ENCODE measurements at regions not wholly inside any gene's neighbourhood (a gene's known extent, or its start where the extent isn't known, plus 50 kb on each side); places are given as distances from the start of the nearest gene placed in this dataset.
A peak's percentile ranks its signal among the peaks of the same experiment; 100 is the strongest.

DNA sequence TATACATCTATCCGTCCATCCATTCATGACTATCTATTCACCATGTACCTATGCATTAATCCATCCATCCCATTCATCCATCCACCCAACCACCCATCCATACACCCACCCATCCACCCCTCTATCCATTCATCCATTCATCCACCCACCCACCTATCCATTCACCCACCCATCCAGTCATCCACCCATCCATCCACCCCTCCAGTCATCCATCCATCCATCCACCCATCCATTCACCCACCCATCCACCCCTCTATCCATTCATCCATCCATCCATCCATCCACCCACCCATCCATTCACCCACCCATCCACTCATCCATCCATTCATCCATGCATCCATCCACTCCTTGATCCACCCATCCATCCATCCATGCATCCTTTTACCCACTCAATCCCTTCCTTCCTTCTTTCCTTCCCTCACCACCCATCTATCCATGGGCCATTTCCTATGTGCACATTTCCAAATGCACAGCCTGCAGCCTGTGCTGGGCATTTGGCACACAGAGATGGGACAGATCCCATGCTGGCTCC lies 100.8 kb upstream of the ADRA2C start:
- intact Hi-C loops (cut with DNase I): no loop called here
- ATAC-seq (no peak), DNase-seq (no peak)
- Histone ChIP-seq H3K27me3 (no peaks in the 10 kb centered on the region), H3K4me3 (no peak overlapping the region), H3K36me3 (no peaks in the 10 kb centered on the region), H3K27ac (no peak overlapping the region), H3K4me1 (no peaks in the 10 kb centered on the region), H3K9me3 (no peaks in the 10 kb centered on the region)
- 57% methylated on average over 1 of the region's 1 CpG for WGBS (ENCODE audit: insufficient coverage, low coverage, low lambda C conversion rate, missing lambda C conversion rate)
- TF ChIP-seq POLR2A (IDR thresholded peaks at IDR 0.05): no peak
- TF ChIP-seq, protein P1, sequence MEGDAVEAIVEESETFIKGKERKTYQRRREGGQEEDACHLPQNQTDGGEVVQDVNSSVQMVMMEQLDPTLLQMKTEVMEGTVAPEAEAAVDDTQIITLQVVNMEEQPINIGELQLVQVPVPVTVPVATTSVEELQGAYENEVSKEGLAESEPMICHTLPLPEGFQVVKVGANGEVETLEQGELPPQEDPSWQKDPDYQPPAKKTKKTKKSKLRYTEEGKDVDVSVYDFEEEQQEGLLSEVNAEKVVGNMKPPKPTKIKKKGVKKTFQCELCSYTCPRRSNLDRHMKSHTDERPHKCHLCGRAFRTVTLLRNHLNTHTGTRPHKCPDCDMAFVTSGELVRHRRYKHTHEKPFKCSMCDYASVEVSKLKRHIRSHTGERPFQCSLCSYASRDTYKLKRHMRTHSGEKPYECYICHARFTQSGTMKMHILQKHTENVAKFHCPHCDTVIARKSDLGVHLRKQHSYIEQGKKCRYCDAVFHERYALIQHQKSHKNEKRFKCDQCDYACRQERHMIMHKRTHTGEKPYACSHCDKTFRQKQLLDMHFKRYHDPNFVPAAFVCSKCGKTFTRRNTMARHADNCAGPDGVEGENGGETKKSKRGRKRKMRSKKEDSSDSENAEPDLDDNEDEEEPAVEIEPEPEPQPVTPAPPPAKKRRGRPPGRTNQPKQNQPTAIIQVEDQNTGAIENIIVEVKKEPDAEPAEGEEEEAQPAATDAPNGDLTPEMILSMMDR (IDR thresholded peaks at IDR 0.05): no peak

DNA sequence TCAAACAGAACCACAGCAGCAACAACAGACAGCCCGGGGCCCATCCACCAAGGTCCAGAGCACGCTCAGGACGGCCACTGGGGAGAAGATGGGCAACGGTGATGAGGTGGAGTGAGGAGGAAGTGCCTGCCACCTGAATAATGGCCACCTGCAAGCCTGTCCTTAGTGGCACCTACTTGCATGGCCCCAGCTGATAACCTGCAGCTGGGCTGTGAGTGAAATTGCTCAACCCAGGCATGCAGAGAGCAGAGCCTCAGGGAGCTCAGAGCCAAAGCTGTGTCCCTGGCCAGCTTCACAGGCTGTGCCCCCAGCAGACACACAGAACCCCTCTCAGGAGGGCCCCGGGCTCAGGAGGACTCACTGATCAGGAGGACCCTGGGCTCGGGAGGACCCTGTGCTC lies 102.4 kb upstream of the ADRA2C start:
- no peak overlapping the region for H3K4me3 ChIP-seq
- DNase-seq (no peak), ATAC-seq (no peak)
- intact Hi-C loops (cut with DNase I): no loop called here
- H3K9me3 ChIP-seq: no peaks in the 10 kb centered on the region
- TF ChIP-seq, protein P1 (IDR thresholded peaks at IDR 0.05): no peak
- TF ChIP-seq POLR2A (IDR thresholded peaks at IDR 0.05): no peak
- H3K4me1 ChIP-seq: no peaks in the 10 kb centered on the region
- no peaks in the 10 kb centered on the region for H3K36me3 ChIP-seq
- no peak overlapping the region for H3K27ac ChIP-seq
- WGBS (ENCODE audit: insufficient coverage, low coverage, low lambda C conversion rate, missing lambda C conversion rate): 0% methylated on average over 1 of the region's 6 CpGs
- H3K27me3 ChIP-seq: no peaks in the 10 kb centered on the region

DNA sequence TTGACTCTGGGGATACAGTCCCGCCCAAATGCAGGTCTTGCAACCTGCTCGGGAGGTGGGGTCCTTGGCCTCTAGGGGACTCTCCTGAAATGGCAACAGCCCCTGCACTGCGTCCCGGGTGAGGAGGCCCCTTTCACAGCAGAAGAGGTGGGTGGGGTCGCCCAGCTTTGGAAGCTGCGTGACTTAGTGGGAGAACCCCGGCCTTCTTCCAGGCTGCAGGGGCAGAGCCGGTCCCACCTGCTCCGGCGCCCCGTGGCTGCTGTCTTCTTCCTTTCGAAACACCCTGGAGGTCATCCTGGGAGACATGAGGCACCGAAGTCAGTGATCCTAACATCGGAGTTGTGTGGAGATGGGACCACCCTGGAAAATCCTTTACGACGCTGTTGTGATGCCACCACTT lies 103.7 kb upstream of the ADRA2C start:
- H3K27ac ChIP-seq: no peak overlapping the region
- no peaks in the 10 kb centered on the region for H3K27me3 ChIP-seq
- H3K36me3 ChIP-seq: no peaks in the 10 kb centered on the region
- no peak overlapping the region for H3K4me3 ChIP-seq
- peak in 1 of 3 donors; percentile 37 for DNase-seq
- no peaks in the 10 kb centered on the region for H3K9me3 ChIP-seq
- no peaks in the 10 kb centered on the region for H3K4me1 ChIP-seq
- WGBS (ENCODE audit: insufficient coverage, low coverage, low lambda C conversion rate, missing lambda C conversion rate): 69% methylated on average over 4 of the region's 16 CpGs
- ATAC-seq: no peak
- intact Hi-C loops (cut with DNase I): no loop called here
- TF ChIP-seq POLR2A (IDR thresholded peaks at IDR 0.05): no peak
- TF ChIP-seq, protein P1 (IDR thresholded peaks at IDR 0.05): no peak

DNA sequence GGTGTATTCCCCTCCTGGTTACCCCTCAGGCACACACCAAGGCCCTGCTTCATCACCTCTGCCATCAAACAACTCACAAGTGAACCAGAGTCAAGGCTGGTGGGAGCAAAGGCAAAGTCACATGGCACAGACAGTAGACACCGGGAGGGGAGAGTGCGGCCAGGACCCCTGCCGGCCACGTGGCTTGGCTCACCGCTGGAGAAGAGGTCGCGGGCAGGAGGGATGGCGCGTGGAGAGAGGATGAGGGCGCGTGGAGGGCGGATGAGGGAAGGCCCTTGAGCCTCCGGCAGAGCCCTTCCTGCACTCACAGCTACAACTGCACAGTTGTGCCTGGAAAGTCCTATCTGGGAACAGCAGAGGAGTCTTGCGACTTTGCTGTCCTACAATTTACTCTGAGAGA lies 104.2 kb upstream of the ADRA2C start:
- ATAC-seq (no peak), DNase-seq (peak in 1 of 3 donors; percentile 37)
- no peak overlapping the region for H3K4me3 ChIP-seq
- no peak for TF ChIP-seq POLR2A (IDR thresholded peaks at IDR 0.05)
- TF ChIP-seq, protein P1 (IDR thresholded peaks at IDR 0.05): no peak
- no peaks in the 10 kb centered on the region for H3K27me3 ChIP-seq
- intact Hi-C loops (cut with DNase I): no loop called here
- 66% methylated on average over 11 of the region's 14 CpGs for WGBS (ENCODE audit: insufficient coverage, low coverage, low lambda C conversion rate, missing lambda C conversion rate)
- H3K4me1 ChIP-seq: no peaks in the 10 kb centered on the region
- no peaks in the 10 kb centered on the region for H3K36me3 ChIP-seq
- no peak overlapping the region for H3K27ac ChIP-seq
- no peaks in the 10 kb centered on the region for H3K9me3 ChIP-seq
